Peyer's patch (tissue), 4 donors: ENCODE measurements at regions not wholly inside any gene's neighbourhood (a gene's known extent, or its start where the extent isn't known, plus 50 kb on each side); places are given as distances from the start of the nearest gene placed in this dataset.

Experiments
- DNase-seq, 3 donors: peaks; one replicate each; pipeline ENCODE4 v3.0.0-alpha.2; 2017 to 2019
- H3K27ac ChIP-seq, 4 donors: fragments of 200-600 bp; sonication (generic); one replicate each; pipeline ENCODE4 v1.5.1; 2016 to 2019
- H3K27me3 ChIP-seq, 2 donors: fragments of 200-600 bp; sonication (generic); one replicate each; pipeline ENCODE4 v1.5.1; 2019
- H3K36me3 ChIP-seq, 3 donors: fragments of 200-600 bp; sonication (generic); one replicate each; pipeline ENCODE4 v1.5.1; 2016 to 2019
- H3K4me1 ChIP-seq, 4 donors: fragments of 200-600 bp; sonication (generic); one replicate each; pipeline ENCODE4 v1.5.1; 2016 to 2019
- H3K4me3 ChIP-seq, 4 donors: fragments of 200-600 bp; sonication (generic); 1 replicate in 3 of 4; 2 replicates in 1 of 4; pipeline ENCODE4 v1.5.1; 2016 to 2019; ENCODE audit warnings: mild to moderate bottlenecking in 1 of 4
- H3K9me3 ChIP-seq, 4 donors: fragments of 200-600 bp; sonication (generic); one replicate each; pipeline ENCODE4 v1.5.1; 2016 to 2019; ENCODE audit warnings: mild to moderate bottlenecking in 1 of 4
- CTCF ChIP-seq, 6 experiments: fragments of 450-650 bp in 4 of 6; fragments of 200-600 bp in 2 of 6; sonication (generic) in 1 of 6; IDR thresholded peaks; one replicate each; pipeline ENCODE4 v1.5.1; 2017 to 2019; ENCODE audit warnings: antibody characterized with exemption in 6 of 6, mild to moderate bottlenecking in 3 of 6, moderate library complexity in 1 of 6
- POLR2A ChIP-seq, 2 donors: fragments of 450-650 bp; IDR thresholded peaks; one replicate each; pipeline ENCODE4 v1.5.1; 2017; ENCODE audit warnings: antibody characterized with exemption in 2 of 2, mild to moderate bottlenecking in 2 of 2, moderate library complexity in 2 of 2

DNA sequence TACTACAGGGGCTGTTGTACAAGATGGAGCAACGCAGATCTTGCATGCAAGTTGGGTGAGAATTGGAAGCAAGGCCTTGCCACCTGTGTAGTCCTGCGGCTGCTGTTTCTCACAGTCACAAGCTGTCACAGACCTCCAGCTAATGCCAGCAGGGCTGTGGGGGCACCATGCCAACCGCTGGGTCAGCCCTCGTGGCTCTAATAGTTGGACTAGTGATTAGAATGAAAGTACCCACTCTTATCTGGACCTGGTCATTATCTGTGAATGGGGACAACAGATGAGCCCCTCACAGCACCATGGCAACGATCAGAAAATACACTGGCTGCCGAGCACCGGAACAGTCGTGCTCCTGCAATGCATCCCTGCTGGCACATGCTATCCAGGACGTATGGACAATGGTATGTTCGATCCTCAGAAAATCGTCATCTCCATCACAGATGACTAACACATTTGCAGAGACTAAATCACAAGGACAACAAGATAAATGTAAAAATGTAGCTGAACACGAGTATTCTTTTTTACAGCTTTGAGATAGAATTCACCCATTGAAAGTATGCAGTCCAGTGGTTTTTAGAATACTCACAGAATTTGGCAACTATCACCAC, 80.4 kb upstream of the CALN1 start:
- no peaks in the 10 kb centered on the region for H3K27me3 ChIP-seq
- peaks cover 0 to 2% (median 0%) of the 10 kb centered on the region in 4 donors for H3K9me3 ChIP-seq
- DNase-seq, result no peak
- no peaks in the 10 kb centered on the region for H3K4me1 ChIP-seq
- TF ChIP-seq POLR2A (IDR thresholded peaks at IDR 0.05) (no peak), CTCF (IDR thresholded peaks at IDR 0.05) (no peak)
- H3K4me3 ChIP-seq, result no peak overlapping the region
- H3K27ac ChIP-seq, result no peak overlapping the region
- no peaks in the 10 kb centered on the region for H3K36me3 ChIP-seq

DNA sequence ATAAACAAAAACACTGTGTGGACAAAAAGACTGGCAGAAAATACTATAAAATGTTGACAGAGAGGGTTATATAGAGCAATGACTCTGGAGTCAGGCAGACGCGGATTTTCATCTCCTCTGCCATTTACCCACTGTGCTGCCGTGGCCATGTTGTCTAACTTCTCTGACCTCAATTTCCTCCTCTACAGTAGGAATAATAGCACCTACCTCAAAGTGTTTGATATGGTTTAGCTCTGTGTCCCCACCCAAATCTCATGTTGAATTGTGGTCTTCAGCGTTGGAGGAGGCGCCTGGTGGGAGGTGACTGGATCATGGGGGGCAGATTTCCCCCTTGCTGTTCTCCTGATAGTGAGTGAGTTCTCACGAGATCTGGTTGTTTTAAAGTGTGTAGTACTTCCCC, 78.2 kb upstream of the CALN1 start:
- Histone ChIP-seq H3K27me3 (no peaks in the 10 kb centered on the region), H3K27ac (no peak overlapping the region), H3K4me3 (no peak overlapping the region), H3K4me1 (no peaks in the 10 kb centered on the region), H3K36me3 (no peaks in the 10 kb centered on the region), H3K9me3 (no peaks in the 10 kb centered on the region)
- DNase-seq, result no peak
- TF ChIP-seq CTCF (IDR thresholded peaks at IDR 0.05) (no peak), POLR2A (IDR thresholded peaks at IDR 0.05) (no peak)

DNA sequence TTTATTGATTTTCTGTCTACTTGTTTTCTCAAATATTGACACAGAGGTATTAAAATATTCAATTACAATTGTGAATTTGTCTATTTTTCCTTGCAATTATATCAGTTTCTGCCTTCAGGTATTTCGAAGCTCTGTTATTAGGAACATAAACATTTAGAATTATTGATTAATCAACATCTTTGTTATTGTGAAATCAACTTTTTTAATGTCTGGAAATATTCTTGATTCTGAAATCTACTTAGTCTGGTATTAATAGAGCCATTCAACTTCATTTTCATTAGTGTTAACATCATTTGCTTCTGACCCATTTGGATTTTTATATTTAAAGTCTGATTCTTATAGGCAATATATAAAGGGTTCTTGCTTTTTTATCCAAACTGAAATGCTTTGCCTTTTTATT, 69.8 kb upstream of the CALN1 start:
- no peak for TF ChIP-seq POLR2A (IDR thresholded peaks at IDR 0.05)
- no peak for TF ChIP-seq CTCF (IDR thresholded peaks at IDR 0.05)
- Histone ChIP-seq H3K9me3 (no peaks in the 10 kb centered on the region), H3K4me1 (no peaks in the 10 kb centered on the region), H3K27me3 (no peaks in the 10 kb centered on the region), H3K36me3 (no peaks in the 10 kb centered on the region), H3K27ac (no peak overlapping the region), H3K4me3 (no peak overlapping the region)
- DNase-seq, result no peak

DNA sequence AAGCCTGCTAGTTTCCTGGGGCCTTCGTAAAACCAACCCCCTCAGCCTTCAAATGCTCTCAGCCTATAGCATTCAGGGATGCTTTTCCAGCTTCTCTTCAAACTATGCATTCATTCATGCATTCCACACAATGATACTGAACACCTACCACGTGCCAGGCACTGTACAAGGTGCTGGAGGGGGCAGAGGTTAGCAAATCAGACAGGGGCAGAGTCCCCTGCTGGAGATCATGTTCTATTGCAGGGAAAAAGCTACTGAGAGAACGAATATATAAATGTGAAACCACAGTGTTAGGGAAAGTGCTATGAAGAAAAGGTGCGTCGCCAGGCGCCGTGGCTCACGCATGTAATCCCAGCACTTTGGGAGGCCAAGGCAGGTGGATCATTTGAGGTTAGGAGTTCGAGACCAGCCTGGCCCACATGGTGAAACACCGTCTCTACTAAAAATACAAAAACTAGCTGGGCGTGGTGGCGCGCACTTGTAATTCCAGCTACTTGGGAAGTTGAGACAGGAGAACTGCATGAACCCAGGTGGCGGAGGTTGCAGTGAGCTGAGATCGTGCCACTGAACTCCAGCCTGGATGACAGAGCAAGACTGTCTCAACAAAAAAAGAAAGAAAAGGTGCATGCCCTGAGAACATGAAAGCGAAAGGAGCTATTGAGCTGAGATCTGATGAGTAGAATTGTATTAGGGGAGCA, 64.6 kb upstream of the CALN1 start:
- no peak overlapping the region for H3K4me3 ChIP-seq
- H3K36me3 ChIP-seq, result no peaks in the 10 kb centered on the region
- no peaks in the 10 kb centered on the region for H3K4me1 ChIP-seq
- no peaks in the 10 kb centered on the region for H3K9me3 ChIP-seq
- DNase-seq, result no peak
- H3K27ac ChIP-seq, result no peak overlapping the region
- no peak for TF ChIP-seq POLR2A (IDR thresholded peaks at IDR 0.05)
- no peak for TF ChIP-seq CTCF (IDR thresholded peaks at IDR 0.05)
- no peaks in the 10 kb centered on the region for H3K27me3 ChIP-seq

DNA sequence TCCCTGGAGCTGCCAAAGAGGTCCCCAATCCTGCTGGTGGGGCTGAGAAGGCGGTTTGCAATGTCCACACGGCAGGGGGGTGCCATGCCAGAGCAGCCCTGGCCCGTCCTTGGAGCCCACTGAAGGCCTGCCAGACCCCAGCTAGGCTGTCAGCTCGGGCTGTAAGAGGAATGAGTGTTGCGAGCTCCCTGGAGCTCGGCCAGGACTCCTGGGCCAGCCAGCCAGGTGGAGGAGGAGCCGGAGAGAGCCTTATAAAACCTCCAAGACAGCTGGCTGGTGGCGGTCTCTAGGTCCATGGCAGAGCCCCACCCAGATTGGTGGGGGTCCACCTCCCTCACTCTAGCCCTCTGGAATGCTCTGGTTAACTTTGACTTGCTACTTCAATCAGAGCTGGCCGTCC, 55.1 kb upstream of the CALN1 start:
- Histone ChIP-seq H3K4me1 (no peaks in the 10 kb centered on the region), H3K9me3 (no peaks in the 10 kb centered on the region), H3K36me3 (no peaks in the 10 kb centered on the region), H3K27ac (no peak overlapping the region), H3K4me3 (no peak overlapping the region), H3K27me3 (no peaks in the 10 kb centered on the region)
- TF ChIP-seq CTCF (IDR thresholded peaks at IDR 0.05), result no peak
- no peak for TF ChIP-seq POLR2A (IDR thresholded peaks at IDR 0.05)
- no peak for DNase-seq
